C4-2B (cell line): ENCODE measurements at regions not wholly inside any gene's neighbourhood (a gene's known extent, or its start where the extent isn't known, plus 50 kb on each side); places are given as distances from the start of the nearest gene placed in this dataset.

Experiments used
- H3K27ac ChIP-seq: fragments of 450-650 bp; 2 replicates; pipeline ENCODE4 v1.5.1; 2017
- CTCF ChIP-seq: fragments of 450-650 bp; conservative IDR thresholded peaks from 2 replicates; pipeline ENCODE4 v1.5.1; 2017; ENCODE audit warnings: mild to moderate bottlenecking
- ZFX ChIP-seq: fragments of 450-650 bp; IDR thresholded peaks from 2 replicates; pipeline ENCODE4 v1.6.1; 2017

- TF ChIP-seq CTCF: no peak
- TF ChIP-seq ZFX: no peak
- no peak overlapping the region for H3K27ac ChIP-seq
Measured at GRCh38 chr1:96355521-96355920, 366.1 kb upstream of the PTBP2 start.

GRCh38 chr1:96355961-96356360, 365.6 kb upstream of the PTBP2 start:
- TF ChIP-seq CTCF (no peak), ZFX (no peak)
- no peak overlapping the region for H3K27ac ChIP-seq

- TF ChIP-seq CTCF (no peak), ZFX (no peak)
- no peak overlapping the region for H3K27ac ChIP-seq
Measured at GRCh38 chr1:96357141-96357765, 364.3 kb upstream of the PTBP2 start.

GRCh38 chr1:96358057-96358456, 363.5 kb upstream of the PTBP2 start:
- no peak overlapping the region for H3K27ac ChIP-seq
- TF ChIP-seq CTCF: no peak

GRCh38 chr1:96360036-96360795, 361.4 kb upstream of the PTBP2 start:
- no peak for TF ChIP-seq ZFX
- TF ChIP-seq CTCF: no peak

GRCh38 chr1:96361271-96361856, 360.2 kb upstream of the PTBP2 start:
- TF ChIP-seq ZFX: no peak
- no peak for TF ChIP-seq CTCF
- no peak overlapping the region for H3K27ac ChIP-seq

More at GRCh38 chr1:96360036-96360795, 361.4 kb upstream of the PTBP2 start:
- H3K27ac ChIP-seq: no peak overlapping the region

GRCh38 chr1:96361961-96362360, 359.6 kb upstream of the PTBP2 start:
- no peak overlapping the region for H3K27ac ChIP-seq
- TF ChIP-seq ZFX: no peak
